GM20431 (cell line): ENCODE measurements at regions not wholly inside any gene's neighbourhood (a gene's known extent, or its start where the extent isn't known, plus 50 kb on each side); places are given as distances from the start of the nearest gene placed in this dataset.

Experiments
- in situ Hi-C: fragments of 300-500 bp; cut with MseI, MboI; formaldehyde crosslinking; loops from one replicate; pipeline ENCODE4 v1.15.0; 2020; ENCODE audit warnings: low sequenced_read_pairs; ENCODE audit not compliant: unreplicated experiment

GRCh38 chrX:16479206-16479869 is 170.6 kb upstream of the S100G start:
- in situ Hi-C loops, result no loop called here

- in situ Hi-C loops, result no loop called here
Measured at GRCh38 chrX:16480049-16480448, 169.9 kb upstream of the S100G start.

GRCh38 chrX:16484338-16484737 is 165.6 kb upstream of the S100G start:
- in situ Hi-C loops, result no loop called here

GRCh38 chrX:16487620-16488385 is 162.2 kb upstream of the S100G start:
- in situ Hi-C loops, result no loop called here

GRCh38 chrX:16488959-16489358 is 161.0 kb upstream of the S100G start:
- in situ Hi-C loops, result no loop called here

GRCh38 chrX:16491461-16491860 is 158.5 kb upstream of the S100G start:
- in situ Hi-C loops, result no loop called here

GRCh38 chrX:16496175-16496574 is 153.8 kb upstream of the S100G start:
- in situ Hi-C loops, result no loop called here

- in situ Hi-C loops, result no loop called here
Measured at GRCh38 chrX:16511796-16512776, 137.9 kb upstream of the S100G start.

- in situ Hi-C loops, result no loop called here
Measured at GRCh38 chrX:16516232-16516876, 133.6 kb upstream of the S100G start.

- in situ Hi-C loops, result no loop called here
Measured at GRCh38 chrX:16517039-16517605, 132.8 kb upstream of the S100G start.

- in situ Hi-C loops, result no loop called here
Measured at GRCh38 chrX:16518131-16518530, 131.8 kb upstream of the S100G start.

GRCh38 chrX:16524316-16524715 is 125.6 kb upstream of the S100G start:
- in situ Hi-C loops, result no loop called here

GRCh38 chrX:16526003-16526402 is 124.0 kb upstream of the S100G start:
- in situ Hi-C loops, result no loop called here

- in situ Hi-C loops, result no loop called here
Measured at GRCh38 chrX:16528620-16529019, 121.3 kb upstream of the S100G start.
